ENCODE measurements at regions not wholly inside any gene's neighbourhood (a gene's known extent, or its start where the extent isn't known, plus 50 kb on each side); places are given as distances from the start of the nearest gene placed in this dataset.

DNA sequence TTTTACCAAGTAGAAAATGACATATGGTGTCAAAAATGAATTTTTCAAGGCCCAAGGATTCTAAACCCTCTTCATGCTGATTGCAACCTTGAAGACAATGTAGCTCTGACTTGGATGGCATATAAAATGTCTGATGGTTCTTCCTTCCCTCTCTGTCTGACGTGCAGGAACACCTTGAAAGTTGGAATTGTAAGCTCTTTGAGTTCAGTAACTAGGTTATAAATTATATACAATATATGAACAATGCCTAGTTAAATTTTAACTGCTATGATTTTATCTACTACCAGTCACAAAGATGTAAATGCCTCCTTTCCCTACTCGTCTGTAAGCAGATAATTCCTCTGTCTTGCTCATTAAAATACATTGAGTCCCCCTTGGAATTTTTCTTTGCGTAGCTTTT is 89.5 kb upstream of the TMEM17 start:
- DNase-seq, result no peak

DNA sequence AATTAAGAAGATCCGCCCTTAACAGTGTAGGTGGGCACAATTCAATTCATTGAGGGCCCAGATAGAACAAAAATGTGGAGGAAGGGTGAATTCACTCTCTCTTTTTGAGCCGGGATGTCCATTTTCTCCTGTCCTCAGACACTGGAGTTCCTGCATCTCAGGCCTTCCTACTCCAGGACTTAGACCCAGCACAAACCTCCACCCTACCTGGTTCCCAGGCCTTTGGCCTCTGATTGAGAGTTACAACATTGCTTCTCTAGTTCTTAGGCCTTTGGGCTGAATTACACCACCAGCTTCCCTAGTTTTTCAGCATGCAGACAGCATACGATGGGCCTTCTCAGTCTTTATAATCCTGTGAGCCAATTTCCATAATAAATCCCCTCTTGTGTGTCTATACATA is 87.8 kb upstream of the TMEM17 start:
- DNase-seq, result no peak

DNA sequence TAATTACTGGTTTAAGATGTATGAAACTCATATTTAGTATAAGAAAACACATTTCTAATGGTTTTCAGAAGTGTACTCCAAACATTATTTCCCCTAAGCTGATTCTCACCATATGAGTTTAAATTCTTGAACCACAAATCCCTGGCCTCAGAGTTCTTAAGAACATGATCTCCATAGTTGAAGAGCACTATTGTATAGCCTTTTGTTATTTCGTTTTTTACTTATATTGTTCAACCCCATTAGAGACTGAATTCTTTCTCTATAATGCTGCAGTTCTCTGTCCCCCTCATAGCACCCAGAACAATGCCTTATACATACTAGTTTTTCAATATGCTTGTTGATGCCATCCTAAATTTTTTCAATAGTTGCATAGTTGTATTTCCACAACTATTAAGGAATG is 85.5 kb upstream of the TMEM17 start:
- no peak for DNase-seq

DNA sequence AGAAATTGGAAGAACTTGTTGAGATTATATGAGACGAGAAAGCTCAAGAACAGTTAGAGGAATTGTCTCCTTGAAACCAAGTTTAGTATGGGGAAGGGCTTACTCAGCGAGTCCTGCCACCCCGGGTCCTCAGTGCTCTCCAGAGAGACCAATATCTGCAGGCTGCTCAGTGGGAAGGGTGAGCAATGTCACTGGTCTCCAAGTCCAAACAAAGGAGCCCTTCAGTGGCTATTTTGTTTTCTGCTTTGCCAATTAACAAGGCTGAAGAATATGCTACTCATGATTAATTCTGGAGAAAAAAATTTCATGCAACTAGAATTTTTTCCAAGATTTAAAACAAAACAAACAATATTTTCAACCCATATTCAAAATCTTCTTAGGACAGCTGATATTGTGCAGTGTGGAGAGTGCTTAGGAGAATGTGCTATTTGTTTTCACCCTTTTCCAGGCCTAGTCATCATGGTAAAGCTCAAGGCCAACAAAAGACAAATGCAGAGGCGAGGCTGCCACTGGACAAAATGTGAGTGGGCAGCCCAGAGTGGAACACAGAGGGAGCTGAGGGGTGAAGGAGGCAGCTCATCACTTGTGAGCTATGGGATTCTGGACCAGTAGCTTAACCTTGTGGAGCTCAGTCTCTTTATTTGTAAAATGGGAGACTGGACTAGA is 83.8 kb upstream of the TMEM17 start:
- DNase-seq, result no peak

DNA sequence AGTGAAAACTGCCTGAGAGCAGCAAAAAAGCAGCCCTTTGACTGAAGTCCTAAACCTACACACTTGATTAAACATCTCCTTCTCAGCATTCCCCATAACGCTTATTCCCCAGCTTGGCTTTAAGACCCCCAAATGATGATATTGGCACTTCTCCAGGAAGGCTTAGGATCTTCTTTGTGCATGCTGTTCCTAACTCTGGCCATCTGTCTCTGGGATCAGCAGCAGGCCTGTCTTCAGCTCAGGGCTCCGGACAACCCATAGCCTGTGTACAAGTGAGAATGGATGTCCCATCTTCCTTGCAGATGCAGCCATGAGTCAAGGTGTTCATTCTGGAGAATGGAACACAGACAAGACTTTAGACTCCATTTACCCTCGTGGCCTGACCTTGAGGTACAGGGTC is 81.6 kb upstream of the TMEM17 start:
- no peak for DNase-seq

DNA sequence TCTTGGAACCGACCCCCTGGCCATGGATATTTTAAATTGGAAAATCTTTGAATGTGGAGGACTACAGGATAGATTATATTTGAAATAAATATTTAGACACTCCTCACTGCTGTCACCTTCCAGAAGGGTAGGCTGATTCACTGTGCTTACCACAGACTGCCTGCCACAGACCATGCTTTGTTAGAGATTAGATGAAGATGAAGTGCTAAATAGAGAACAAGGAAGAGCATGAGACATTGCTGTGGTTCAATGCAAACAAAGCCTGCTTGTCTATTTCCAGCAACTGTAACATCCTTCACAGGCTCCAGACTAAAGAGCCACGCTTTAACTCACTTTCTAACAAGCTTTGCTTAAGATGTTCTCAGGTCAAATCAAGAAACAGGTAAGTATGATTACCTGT is 81.0 kb upstream of the TMEM17 start:
- DNase-seq, result no peak

DNA sequence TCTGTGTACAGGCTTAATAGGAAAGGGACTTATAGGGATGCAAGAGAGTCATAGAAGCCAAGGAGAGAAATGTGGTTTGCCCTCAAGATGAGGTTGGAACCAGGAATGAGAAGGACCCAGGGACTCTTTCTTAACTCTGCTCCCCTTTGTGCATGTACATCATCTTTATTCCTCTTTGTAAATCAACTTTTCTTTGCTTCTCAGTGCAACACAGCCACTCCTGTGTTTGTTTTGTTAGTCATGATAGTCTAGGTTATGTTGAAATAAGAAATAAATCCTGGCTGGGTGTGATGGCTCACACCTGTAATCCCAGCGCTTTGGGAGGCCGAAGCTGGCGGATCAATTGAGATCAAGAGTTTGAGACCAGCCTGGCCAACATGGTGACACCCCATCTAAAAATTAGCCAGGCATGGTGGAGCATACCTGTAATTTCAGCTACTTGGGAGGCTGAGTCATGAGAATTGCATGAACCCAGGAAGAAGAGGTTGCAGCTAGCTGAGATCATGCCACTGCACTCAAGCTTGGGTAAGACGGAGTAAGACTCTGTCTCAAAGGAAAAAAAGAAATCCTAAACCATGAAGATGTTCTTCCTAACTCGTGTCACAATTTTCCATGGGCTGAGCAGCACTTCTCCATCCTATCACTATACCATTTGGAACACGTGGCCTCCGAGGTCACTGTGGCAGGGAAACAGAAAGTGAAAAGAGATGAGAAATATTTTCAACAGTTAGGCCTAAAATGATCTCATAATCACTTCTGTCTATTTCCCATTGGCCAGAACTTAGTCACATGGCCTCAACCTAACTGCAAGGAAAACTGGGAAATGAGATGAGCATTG is 73.0 kb upstream of the TMEM17 start:
- no peak for DNase-seq

GRCh38 chr2:62577994-62578781 is 72.2 kb upstream of the TMEM17 start:
- no peak for DNase-seq

GRCh38 chr2:62576276-62576939 is 70.4 kb upstream of the TMEM17 start:
- no peak for DNase-seq

GRCh38 chr2:62573936-62574335 is 67.9 kb upstream of the TMEM17 start:
- no peak for DNase-seq

DNA sequence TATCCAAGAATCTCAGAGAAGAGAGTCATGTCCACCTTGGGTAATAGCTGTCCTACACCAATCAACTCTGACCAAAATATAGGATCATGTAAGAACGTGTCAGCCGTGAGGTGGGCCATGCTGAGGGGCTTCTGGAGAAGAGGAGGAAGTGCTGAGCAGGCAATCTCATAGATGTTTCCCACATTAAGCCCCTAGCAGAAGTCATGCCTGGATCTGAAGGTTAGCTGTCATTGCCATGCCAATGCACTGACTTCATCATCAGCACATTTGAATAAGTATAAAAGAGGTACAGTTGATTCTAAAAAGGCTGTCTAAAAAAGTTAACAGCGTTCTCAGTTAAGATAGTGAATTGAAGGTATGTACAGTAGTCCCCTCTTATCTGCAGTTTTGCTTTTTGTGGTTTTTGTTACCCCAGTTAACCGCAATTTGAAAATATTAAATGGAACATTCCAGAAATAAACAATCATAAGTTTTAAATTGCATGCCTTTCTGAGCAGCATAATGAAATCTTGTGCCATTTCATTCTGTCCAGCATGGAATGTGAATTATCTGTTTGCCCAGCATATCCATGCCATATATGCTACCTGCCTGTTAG is 67.2 kb upstream of the TMEM17 start:
- no peak for DNase-seq

DNA sequence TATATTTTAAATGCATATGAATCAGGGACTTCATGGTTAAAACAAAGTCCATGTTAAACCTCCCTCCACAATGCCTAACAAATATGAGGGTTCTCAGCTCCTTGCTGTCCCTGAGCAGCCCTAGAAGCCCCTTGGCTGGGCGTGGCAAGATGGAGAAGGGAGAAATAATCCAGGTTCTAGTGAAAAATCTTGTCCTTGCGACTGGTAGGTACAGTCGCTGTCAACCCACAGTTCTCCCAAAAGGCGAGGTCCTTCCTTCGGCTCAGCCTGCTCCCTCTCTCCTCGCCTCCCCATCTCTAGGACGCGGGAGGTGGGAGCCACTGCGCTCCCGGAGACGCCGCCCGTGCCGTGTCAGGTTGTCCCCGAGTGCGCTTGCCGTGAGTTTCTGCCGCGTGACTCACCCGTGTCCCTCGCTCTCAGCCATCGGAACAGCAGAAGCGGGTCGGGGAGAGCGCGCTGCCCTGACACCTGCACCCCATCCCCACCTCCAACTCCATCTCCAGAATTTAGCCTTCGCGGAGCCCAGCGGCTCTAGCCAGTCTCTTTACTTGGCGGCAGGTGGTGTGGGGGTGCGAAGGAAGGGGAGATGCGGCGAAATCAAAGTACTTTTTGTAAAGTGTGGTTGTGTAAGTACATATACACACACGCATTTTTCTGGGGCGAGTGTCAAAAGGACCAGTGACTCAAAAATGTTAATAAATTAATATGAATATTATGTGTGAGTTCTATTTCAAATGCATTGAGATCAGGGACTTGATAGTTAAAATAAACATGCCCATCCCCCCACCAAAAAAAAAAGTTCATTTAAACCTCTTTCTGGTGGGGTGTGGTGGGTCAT is 65.1 kb upstream of the TMEM17 start:
- DNase-seq, result no peak

- DNase-seq, result no peak
Observed at GRCh38 chr2:62569907-62570841, 64.2 kb upstream of the TMEM17 start.

DNA sequence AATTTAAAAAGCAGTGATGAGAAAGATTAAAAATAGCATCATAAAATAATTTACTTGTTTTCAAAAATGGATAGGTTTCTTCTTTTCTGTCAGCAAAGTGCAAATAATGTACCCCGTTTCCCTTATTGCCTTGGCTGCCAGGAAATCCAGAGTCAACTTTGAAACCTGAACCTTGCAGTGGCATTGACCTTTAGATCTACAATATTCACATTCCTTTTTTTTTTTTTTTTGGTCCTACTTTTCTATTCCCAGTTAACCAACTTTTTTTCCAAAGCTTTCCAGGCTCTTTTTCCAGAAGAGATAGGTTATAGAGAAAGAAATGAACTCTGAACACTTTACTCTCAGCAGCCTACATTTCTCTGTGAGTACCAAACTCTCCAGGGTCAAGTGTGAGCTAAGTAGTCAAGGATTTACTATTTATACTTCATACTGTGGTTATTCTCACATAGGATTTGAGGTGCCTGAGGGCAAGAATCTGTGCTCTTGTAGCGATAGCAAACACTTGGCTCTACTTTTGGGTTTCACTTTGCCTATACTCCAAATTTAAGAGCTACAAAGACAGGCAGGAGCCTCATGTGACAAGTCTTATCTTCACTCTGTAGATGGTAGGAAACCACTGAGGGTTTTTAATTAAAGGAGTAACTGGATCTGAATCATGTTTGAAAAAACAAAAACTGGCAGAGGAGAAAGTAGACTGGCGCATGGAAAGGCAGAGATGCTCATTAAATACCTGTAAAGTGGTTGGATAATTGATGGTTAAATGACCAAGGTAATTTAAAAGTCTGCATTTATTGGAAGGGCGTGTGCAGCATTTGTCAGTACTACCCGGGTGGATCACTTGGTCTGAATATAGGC is 63.2 kb upstream of the TMEM17 start:
- DNase-seq, result no peak

DNA sequence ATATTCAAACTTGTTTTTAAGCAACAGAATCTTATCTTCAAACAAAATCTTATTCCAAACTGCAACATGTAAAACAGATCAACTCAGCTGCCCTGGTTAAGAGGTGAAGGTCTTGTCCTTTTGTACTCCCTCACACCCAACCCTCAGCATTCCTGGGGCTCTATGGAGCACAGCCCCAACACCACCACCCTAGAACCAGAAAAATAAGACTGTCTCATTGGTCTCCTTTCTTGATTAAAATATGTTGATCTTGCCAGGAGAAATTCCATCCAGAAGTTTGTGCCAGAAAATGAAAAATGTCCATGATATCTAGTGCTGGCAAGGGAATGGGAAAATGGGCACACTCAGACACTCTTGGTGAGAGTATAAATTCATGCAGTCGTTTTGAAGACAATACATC is 62.1 kb upstream of the TMEM17 start:
- no peak for DNase-seq

DNA sequence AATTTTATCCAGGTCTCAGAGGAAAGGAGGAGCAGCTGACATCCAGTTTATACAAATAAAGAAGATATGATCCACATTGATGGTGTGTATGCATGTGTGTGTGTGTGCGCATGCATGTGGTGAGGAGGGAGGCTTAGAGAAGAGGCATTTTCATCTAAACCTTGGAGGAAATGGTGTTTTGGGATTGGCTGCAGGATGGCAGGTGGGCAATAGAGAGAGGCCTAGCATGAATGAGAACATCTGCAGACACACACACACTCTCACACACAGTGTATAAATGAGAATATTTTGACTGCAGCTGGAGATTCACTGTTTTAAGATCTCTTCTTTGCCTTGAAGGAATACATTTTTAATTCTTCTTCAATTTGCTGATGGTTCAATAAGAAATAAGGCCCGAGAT is 61.7 kb upstream of the TMEM17 start:
- no peak for DNase-seq

- DNase-seq, result no peak
Observed at GRCh38 chr2:62566847-62567246, 60.9 kb upstream of the TMEM17 start.

GRCh38 chr2:62565309-62565908 is 59.4 kb upstream of the TMEM17 start:
- no peak for DNase-seq

Measured in femur (tissue), 1 donor.